ENCODE measurements at regions not wholly inside any gene's neighbourhood (a gene's known extent, or its start where the extent isn't known, plus 50 kb on each side); places are given as distances from the start of the nearest gene placed in this dataset.

DNA sequence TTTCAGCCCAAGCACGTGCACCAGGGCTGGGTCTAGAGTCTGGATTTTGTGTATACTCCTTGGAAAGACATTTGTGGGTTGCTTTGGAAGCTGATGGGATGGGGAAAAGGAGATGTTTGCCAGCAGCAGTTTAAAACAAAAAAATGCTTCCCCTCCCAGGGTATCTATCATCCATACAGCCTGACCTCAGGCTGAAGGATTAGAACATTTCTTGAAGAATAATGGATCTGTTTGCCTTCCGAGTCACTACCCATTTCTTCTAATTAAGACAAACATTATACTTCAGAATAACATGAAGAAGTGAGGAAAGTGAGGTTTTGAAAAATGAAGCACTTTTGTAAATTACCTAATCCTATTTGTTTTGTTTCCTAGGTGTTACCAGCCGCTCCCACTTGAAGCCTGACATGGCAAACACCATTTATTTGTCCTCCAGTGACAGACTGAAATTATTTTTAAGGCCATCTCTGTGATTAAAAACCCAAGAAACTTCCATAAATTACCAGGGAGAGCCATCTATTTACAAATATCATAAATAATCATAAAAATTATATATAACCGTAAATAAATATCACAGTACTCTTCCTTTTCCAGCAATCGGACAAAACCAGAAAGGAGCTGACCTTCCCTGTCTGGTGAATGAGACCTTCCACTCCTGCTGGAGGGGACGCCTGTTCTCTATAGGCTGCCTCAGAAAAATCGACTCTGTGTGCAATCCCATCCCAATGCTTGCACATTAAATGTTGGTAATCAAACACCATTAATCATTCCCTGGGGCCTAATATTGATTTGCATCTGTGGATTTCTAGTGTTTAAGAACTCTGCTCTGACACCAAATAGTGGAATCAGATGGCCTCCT lies 106.8 kb downstream of the C1D start:
- TF ChIP-seq, protein P1, sequence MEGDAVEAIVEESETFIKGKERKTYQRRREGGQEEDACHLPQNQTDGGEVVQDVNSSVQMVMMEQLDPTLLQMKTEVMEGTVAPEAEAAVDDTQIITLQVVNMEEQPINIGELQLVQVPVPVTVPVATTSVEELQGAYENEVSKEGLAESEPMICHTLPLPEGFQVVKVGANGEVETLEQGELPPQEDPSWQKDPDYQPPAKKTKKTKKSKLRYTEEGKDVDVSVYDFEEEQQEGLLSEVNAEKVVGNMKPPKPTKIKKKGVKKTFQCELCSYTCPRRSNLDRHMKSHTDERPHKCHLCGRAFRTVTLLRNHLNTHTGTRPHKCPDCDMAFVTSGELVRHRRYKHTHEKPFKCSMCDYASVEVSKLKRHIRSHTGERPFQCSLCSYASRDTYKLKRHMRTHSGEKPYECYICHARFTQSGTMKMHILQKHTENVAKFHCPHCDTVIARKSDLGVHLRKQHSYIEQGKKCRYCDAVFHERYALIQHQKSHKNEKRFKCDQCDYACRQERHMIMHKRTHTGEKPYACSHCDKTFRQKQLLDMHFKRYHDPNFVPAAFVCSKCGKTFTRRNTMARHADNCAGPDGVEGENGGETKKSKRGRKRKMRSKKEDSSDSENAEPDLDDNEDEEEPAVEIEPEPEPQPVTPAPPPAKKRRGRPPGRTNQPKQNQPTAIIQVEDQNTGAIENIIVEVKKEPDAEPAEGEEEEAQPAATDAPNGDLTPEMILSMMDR (IDR thresholded peaks at IDR 0.05), result no peak
- no peak for TF ChIP-seq POLR2A (IDR thresholded peaks at IDR 0.05)

Measured in lower leg skin (tissue), 3 donors.